GM18907 (cell line): ENCODE measurements at regions not wholly inside any gene's neighbourhood (a gene's known extent, or its start where the extent isn't known, plus 50 kb on each side); places are given as distances from the start of the nearest gene placed in this dataset.
"Not testable (repeated sequence)": the region's sequence is repeated elsewhere in the genome, so short reads cannot be mapped to it uniquely, and the experiment has no call there.

ENCODE experiments used
- ATAC-seq: cut with Tn5 transposase; IDR thresholded peaks from one replicate; pipeline ENCODE4 v1.9.1; 2021; ENCODE audit warnings: mild to moderate bottlenecking, moderate library complexity; ENCODE audit not compliant: unreplicated experiment

DNA sequence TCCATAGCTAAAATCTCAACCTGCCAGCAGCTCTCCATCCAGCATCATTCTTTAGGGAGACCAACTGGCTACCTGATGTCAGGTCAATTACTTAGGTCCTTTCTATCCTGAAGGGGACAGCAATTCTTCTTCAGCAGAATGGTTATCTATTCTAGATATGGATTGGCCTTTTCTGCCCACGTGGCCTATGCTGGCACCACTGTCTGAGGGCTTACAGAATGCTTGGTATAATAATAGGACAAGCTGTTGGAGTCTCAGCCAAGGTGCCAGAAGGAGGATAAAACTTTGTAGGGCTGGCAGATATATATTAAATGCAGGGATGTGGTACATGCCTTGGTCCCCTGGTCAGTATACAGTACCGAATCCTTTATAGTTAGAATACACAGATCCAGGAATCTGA, 89.8 kb upstream of the C1GALT1C1 start:
- ATAC-seq = no peak

DNA sequence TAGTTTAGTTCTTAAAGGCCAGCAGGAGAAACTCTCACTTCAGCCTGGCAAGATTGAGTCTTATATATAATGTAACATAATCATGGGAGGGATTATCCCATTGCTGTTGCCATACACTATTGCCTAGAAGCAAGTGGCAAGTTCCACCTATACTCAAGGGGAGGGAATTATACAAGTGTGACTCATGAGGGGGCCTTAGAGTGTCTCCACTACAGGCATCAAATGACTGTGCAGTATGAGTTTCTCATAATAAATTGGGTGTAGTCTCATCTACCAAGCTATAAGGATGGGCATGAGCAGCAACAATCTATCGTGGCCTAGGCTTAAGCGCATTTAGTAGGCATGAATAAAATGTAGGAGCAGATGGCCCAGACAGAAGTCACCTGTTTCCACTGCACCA, 89.1 kb upstream of the C1GALT1C1 start:
- ATAC-seq = no peak

DNA sequence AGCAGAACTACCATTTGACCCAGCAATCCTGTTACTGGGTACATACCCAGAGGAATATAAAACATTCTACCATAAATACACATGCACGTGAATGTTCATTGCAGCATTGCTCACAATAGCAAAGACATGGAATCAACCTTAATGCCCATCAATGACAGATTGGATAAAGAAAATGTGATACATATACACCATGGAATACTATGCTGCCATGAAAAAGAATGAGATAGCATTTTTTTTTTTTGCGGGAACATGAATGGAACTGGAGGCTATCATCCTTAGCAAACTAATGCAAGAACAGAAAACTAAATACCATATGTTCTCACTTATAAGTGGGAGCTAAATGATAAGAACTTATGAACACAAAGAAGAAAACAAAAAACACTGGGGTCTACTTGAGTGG, 72.5 kb upstream of the C1GALT1C1 start:
- not testable (repeated sequence) for ATAC-seq

DNA sequence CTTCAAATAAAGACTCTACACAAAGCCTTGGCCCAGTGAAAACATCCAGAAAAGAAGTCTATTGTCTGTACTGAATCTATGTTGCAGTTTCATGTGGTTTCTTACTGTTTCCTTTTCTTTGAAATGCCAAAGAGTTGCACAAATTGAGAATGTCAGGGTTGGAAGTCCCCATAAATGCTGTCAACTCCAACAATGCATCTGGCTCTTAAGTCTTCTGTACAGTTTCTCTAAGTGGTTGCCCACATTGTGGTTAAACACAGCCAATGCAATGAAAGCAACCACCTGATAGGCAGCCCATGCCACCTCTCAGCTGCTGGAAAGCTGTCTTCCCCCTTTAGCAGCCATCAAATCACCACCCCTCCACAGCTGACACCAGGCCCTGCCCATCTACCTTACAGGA, 67.2 kb upstream of the C1GALT1C1 start:
- ATAC-seq = peak; percentile 96

DNA sequence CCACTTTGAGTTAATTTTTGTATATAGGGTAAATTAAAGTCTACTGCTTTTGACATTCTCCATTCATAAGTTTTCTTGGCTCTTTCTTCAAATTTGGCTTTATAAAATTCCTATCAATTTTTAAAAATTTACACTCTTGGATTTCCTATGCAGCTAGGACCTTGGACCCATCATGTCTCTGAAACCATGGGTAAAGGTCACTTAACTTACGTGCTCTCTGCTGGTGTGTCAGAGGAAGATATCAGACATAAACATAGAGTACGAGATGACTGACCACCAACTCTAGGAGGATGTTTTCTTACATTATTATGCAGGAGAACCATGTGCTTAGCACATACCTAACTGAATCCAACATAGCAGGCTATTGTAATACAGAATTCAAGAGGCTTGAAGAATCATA, 62.5 kb upstream of the C1GALT1C1 start:
- no peak for ATAC-seq

DNA sequence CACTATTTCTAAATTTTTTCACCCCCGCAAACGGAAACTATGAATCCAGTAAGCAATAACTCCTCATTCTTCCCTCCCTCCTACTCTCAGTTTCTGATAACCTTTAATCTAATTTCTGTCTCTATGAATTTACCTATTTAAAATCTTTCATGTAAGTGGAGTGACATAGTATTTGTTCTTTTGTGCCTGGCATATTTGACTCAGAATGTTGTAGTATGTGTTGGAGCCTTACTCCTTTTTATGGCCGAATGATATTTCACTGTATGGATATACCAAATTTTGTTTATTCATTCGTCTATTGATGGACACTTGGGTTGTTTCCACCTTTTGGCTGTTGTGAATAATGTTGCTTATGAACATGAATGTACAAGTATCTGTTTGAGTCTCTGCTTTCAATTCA, 61.1 kb upstream of the C1GALT1C1 start:
- no peak for ATAC-seq

DNA sequence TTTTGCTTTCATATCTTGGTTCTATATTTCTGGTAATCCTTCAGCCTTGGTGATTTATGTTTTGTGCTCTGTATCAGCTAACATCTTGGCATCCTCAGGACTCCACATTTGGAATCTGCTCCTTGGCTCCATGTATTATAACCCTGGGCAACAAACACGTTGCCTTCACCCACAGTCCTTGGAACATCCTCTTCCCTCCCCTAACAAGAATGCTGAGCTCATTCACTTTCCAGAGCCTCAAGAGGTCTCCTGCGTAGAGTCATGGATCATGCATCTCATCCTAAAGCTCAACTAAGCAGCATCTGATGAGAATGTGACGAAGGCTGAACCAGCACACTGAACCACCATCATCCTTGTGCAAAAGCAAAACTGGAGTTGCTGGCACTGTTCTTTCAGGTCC, 60.5 kb upstream of the C1GALT1C1 start:
- no peak for ATAC-seq

DNA sequence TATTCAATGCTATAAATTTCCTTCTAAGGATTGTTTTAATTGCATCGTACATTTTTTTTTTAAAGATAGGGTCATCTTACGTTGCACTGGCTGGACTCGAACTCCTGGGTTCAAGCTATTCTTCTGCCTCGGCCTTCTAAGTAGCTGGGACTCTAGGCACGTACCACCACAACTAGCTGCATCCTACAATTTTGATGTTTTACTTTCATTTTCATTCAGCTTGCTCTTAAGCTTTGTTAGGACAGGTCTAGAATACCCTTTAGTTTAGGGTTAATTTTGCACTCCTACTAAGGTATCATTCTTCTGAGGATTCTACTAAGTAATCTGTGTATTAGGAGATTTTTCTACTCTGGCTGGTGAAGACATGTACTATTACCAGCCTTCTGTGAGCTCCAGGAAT, 50.2 kb upstream of the C1GALT1C1 start:
- no peak for ATAC-seq
